Mesenchymal stem cell (in vitro differentiated cells and primary cell): ENCODE measurements at regions not wholly inside any gene's neighbourhood (a gene's known extent, or its start where the extent isn't known, plus 50 kb on each side); places are given as distances from the start of the nearest gene placed in this dataset.

ENCODE experiments used
- DNase-seq: peaks from one replicate; pipeline ENCODE4 v3.0.0-alpha.2; 2013
- H2AFZ ChIP-seq: one replicate; pipeline ENCODE4 v1.6.1; 2013; ENCODE audit warnings: low read depth, mild to moderate bottlenecking, control low read depth, inconsistent platforms, low read length, moderate library complexity
- H2AK5ac ChIP-seq: 2 replicates; pipeline ENCODE4 v1.6.1; 2013; ENCODE audit warnings: low read length, moderate library complexity, mild to moderate bottlenecking, inconsistent platforms; ENCODE audit not compliant: severe bottlenecking
- H2BK120ac ChIP-seq: one replicate; pipeline ENCODE4 v1.6.1; 2013; ENCODE audit warnings: low read depth, mild to moderate bottlenecking, inconsistent platforms, low read length, moderate library complexity
- H2BK12ac ChIP-seq, 2 experiments: one replicate each; pipeline ENCODE4 v1.6.1; 2013; ENCODE audit warnings: inconsistent platforms in 2 of 2, low read length in 2 of 2, mild to moderate bottlenecking in 2 of 2, moderate library complexity in 2 of 2, control low read depth in 1 of 2
- H2BK15ac ChIP-seq: one replicate; pipeline ENCODE4 v1.6.1; 2013; ENCODE audit warnings: mild to moderate bottlenecking, low read depth, inconsistent platforms; ENCODE audit not compliant: poor library complexity, severe bottlenecking
- H2BK5ac ChIP-seq: 2 replicates; pipeline ENCODE4 v1.6.1; 2013; ENCODE audit warnings: low read depth, mild to moderate bottlenecking, low read length, control low read depth, inconsistent platforms; ENCODE audit not compliant: poor library complexity, severe bottlenecking
- H3K14ac ChIP-seq, 2 experiments: one replicate each; pipeline ENCODE4 v1.6.1; 2013; ENCODE audit warnings: inconsistent platforms in 2 of 2, low read length in 2 of 2, control low read depth in 1 of 2, mild to moderate bottlenecking in 1 of 2, moderate library complexity in 1 of 2
- H3K18ac ChIP-seq, 2 experiments: one replicate each; pipeline ENCODE4 v1.6.1; 2013; ENCODE audit warnings: inconsistent platforms in 2 of 2, low read length in 2 of 2, control low read depth in 1 of 2, low read depth in 1 of 2, mild to moderate bottlenecking in 1 of 2
- H3K23ac ChIP-seq, 2 experiments: one replicate each; pipeline ENCODE4 v1.6.1; 2013; ENCODE audit warnings: inconsistent platforms in 2 of 2, low read length in 2 of 2, mild to moderate bottlenecking in 2 of 2, moderate library complexity in 2 of 2, control low read depth in 1 of 2
- H3K27ac ChIP-seq: 2 replicates; pipeline ENCODE4 v1.5.1; 2013; ENCODE audit warnings: mild to moderate bottlenecking, moderate library complexity, low read length, control low read depth, inconsistent platforms; ENCODE audit not compliant: poor library complexity, severe bottlenecking
- H3K27me3 ChIP-seq, 2 experiments: 2 replicates each; pipeline versions ENCODE4 v1.6.1 to v1.7.0; 2013; ENCODE audit warnings: low read length in 2 of 2, mild to moderate bottlenecking in 2 of 2, moderate library complexity in 2 of 2, control low read depth in 1 of 2, inconsistent platforms in 1 of 2; ENCODE audit not compliant: control insufficient read depth in 1 of 2, insufficient read depth in 1 of 2
- H3K36me3 ChIP-seq, 2 experiments: 2 replicates each; pipeline versions ENCODE4 v1.6.1 to v1.7.0; 2013; ENCODE audit warnings: low read length in 2 of 2, control low read depth in 1 of 2, inconsistent platforms in 1 of 2, low read depth in 1 of 2, mild to moderate bottlenecking in 1 of 2; ENCODE audit not compliant: insufficient read depth in 2 of 2, control insufficient read depth in 1 of 2
- H3K4ac ChIP-seq, 2 experiments: one replicate each; pipeline ENCODE4 v1.6.1; 2013; ENCODE audit warnings: inconsistent platforms in 2 of 2, low read length in 2 of 2, mild to moderate bottlenecking in 2 of 2, moderate library complexity in 2 of 2, control low read depth in 1 of 2, low read depth in 1 of 2
- H3K4me1 ChIP-seq: 2 replicates; pipeline ENCODE4 v1.6.1; 2013; ENCODE audit warnings: low read depth, low read length, control low read depth; ENCODE audit not compliant: control insufficient read depth, insufficient read depth
- H3K4me2 ChIP-seq: 2 replicates; pipeline ENCODE4 v1.6.1; 2013; ENCODE audit warnings: low read length, mild to moderate bottlenecking, inconsistent platforms; ENCODE audit not compliant: poor library complexity, severe bottlenecking
- H3K4me3 ChIP-seq, 2 experiments: 2 replicates each; pipeline versions ENCODE4 v1.5.1 to v1.7.0; 2013; ENCODE audit warnings: low read length in 2 of 2, mild to moderate bottlenecking in 2 of 2, control low read depth in 1 of 2, low read depth in 1 of 2; ENCODE audit not compliant: insufficient read depth in 1 of 2
- H3K79me1 ChIP-seq: replicated peaks from 2 replicates; pipeline ENCODE4 v1.6.1; 2013; ENCODE audit warnings: mild to moderate bottlenecking, control low read depth, low read length, inconsistent platforms; ENCODE audit not compliant: poor library complexity, severe bottlenecking
- H3K9ac ChIP-seq: 2 replicates; pipeline ENCODE4 v1.7.0; 2013; ENCODE audit warnings: mild to moderate bottlenecking, low read length, moderate library complexity
- H3K9me3 ChIP-seq: 2 replicates; pipeline ENCODE4 v1.7.0; 2013; ENCODE audit warnings: mild to moderate bottlenecking, low read length; ENCODE audit not compliant: control insufficient read depth
- H4K8ac ChIP-seq: one replicate; pipeline ENCODE4 v1.6.1; 2013; ENCODE audit warnings: inconsistent platforms, mild to moderate bottlenecking, low read length, moderate library complexity
- H4K91ac ChIP-seq: one replicate; pipeline ENCODE4 v1.6.1; 2013; ENCODE audit warnings: mild to moderate bottlenecking, low read length, inconsistent platforms
- WGBS: methylation state at CpG from one replicate; pipeline ENCODE4 v1.1.7; 2013; ENCODE audit warnings: mixed read lengths; 5-methylcytosine and 5-hydroxymethylcytosine counted together

DNA sequence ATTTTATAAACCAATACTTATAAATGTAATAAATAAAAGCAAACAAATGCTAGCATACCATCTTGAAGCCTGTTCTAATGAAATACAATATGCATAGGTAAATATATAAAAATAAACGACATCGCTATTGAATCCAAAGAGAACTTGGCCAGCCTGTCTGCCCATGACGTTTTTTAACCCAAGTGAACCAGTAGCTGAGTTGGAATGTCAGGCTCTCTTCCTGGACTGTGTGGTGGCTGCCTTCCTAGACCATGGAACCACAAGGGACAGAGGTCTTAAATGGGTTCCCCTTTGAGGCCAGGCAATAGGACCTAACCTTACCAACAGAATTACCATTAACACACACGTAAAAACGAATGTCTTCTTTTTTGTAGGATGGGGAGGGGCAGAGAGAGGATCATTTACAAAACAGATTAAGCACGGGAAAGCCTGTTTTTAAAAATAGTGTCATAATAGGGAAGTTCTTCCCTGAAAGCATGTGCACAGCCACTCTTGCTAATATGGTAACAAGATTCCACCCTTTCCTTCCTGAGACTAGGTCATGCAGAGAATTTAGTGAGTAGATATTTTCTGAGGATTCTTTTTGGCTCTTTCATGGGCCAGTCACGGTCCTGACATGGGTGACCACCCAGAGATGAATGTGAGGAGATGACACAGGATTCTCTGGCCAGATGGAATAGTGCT is 69.4 kb upstream of the ACSL1 start:
- H2AK5ac ChIP-seq, result no peak overlapping the region
- H3K27me3 ChIP-seq, result peaks cover 0 to 3% of the 10 kb centered on the region in 2 experiments
- H3K23ac ChIP-seq, result no peak overlapping the region
- H3K4ac ChIP-seq, result no peak overlapping the region
- H3K36me3 ChIP-seq, result no peaks in the 10 kb centered on the region
- H3K4me1 ChIP-seq, result peaks cover 5% of the 10 kb centered on the region
- no peak overlapping the region for H3K27ac ChIP-seq
- H2BK12ac ChIP-seq, result no peak overlapping the region
- H3K4me2 ChIP-seq, result no peak overlapping the region
- H2AFZ ChIP-seq, result no peak overlapping the region
- no peak overlapping the region for H2BK120ac ChIP-seq
- no peak for DNase-seq
- 77% methylated on average over 7 of the region's 7 CpGs for WGBS
- H3K4me3 ChIP-seq, result no peak overlapping the region
- H3K9ac ChIP-seq, result no peak overlapping the region
- no peak overlapping the region for H2BK5ac ChIP-seq
- H3K9me3 ChIP-seq, result peaks cover 9% of the 10 kb centered on the region
- H4K8ac ChIP-seq, result no peak overlapping the region
- no peak overlapping the region for H4K91ac ChIP-seq
- no peak overlapping the region for H3K14ac ChIP-seq
- no peaks in the 10 kb centered on the region for H3K79me1 ChIP-seq
- no peak overlapping the region for H3K18ac ChIP-seq
- H2BK15ac ChIP-seq, result no peak overlapping the region

- Histone ChIP-seq H3K79me1 (no peaks in the 10 kb centered on the region), H3K27me3 (peaks cover 0 to 3% of the 10 kb centered on the region in 2 experiments), H2BK120ac (no peak overlapping the region), H2AK5ac (no peak overlapping the region), H3K4me2 (no peak overlapping the region), H3K9ac (no peak overlapping the region), H3K4ac (no peak overlapping the region), H3K9me3 (peaks cover 9% of the 10 kb centered on the region), H3K14ac (no peak overlapping the region), H2BK5ac (no peak overlapping the region), H4K8ac (no peak overlapping the region), H2BK12ac (no peak overlapping the region), H3K4me3 (no peak overlapping the region), H3K27ac (no peak overlapping the region), H3K23ac (no peak overlapping the region), H4K91ac (no peak overlapping the region), H3K18ac (no peak overlapping the region), H3K36me3 (no peaks in the 10 kb centered on the region), H2AFZ (no peak overlapping the region), H2BK15ac (no peak overlapping the region), H3K4me1 (peaks cover 5% of the 10 kb centered on the region)
- WGBS, result 80% methylated on average over 18 of the region's 19 CpGs
- DNase-seq, result no peak
Observed at GRCh38 chr4:184896868-184897715, 71.3 kb upstream of the ACSL1 start.

DNA sequence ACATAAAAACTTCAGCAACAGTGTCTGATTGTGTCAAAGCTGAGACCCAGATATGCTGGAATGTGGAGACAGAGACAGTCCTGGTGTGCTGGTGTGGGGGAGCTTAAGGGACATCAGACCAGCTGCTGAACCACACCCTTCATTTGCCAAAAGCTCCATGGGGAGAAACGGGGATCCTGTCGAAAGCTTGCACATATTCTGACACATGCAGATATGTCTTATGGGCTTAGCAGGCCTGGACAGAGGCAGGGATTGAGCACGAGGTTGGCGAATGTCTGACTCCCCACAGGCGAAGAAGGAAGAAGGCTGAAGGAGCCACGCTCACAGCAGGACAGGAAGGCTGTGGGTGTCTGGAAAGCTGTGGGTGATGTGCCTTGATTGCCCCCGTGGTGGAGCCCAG is 72.1 kb upstream of the ACSL1 start:
- no peak overlapping the region for H4K91ac ChIP-seq
- no peak overlapping the region for H3K4me2 ChIP-seq
- H3K14ac ChIP-seq, result no peak overlapping the region
- H2BK12ac ChIP-seq, result no peak overlapping the region
- H2AFZ ChIP-seq, result no peak overlapping the region
- no peak overlapping the region for H2AK5ac ChIP-seq
- H2BK15ac ChIP-seq, result no peak overlapping the region
- no peak overlapping the region for H3K4me3 ChIP-seq
- no peak overlapping the region for H2BK120ac ChIP-seq
- no peak overlapping the region for H3K4ac ChIP-seq
- peaks cover 0 to 3% of the 10 kb centered on the region in 2 experiments for H3K27me3 ChIP-seq
- no peaks in the 10 kb centered on the region for H3K36me3 ChIP-seq
- no peak overlapping the region for H3K18ac ChIP-seq
- H3K27ac ChIP-seq, result no peak overlapping the region
- H4K8ac ChIP-seq, result no peak overlapping the region
- no peaks in the 10 kb centered on the region for H3K79me1 ChIP-seq
- no peak overlapping the region for H3K9ac ChIP-seq
- peaks cover 9% of the 10 kb centered on the region for H3K9me3 ChIP-seq
- no peak overlapping the region for H3K23ac ChIP-seq
- H3K4me1 ChIP-seq, result peaks cover 5% of the 10 kb centered on the region
- WGBS, result 67% methylated on average over 7 of the region's 7 CpGs
- no peak for DNase-seq
- no peak overlapping the region for H2BK5ac ChIP-seq

GRCh38 chr4:184898793-184899192 is 73.0 kb upstream of the ACSL1 start:
- Histone ChIP-seq H3K9me3 (peaks cover 5% of the 10 kb centered on the region), H3K18ac (no peak overlapping the region), H3K4me2 (no peak overlapping the region), H3K4ac (no peak overlapping the region), H2BK120ac (no peak overlapping the region), H2BK5ac (no peak overlapping the region), H4K91ac (no peak overlapping the region), H3K14ac (no peak overlapping the region), H2AK5ac (no peak overlapping the region), H3K9ac (no peak overlapping the region), H3K27ac (no peak overlapping the region), H3K4me1 (peaks cover 5% of the 10 kb centered on the region), H2BK15ac (no peak overlapping the region), H3K4me3 (no peak overlapping the region), H3K27me3 (peaks cover 0 to 3% of the 10 kb centered on the region in 2 experiments), H3K23ac (no peak overlapping the region), H2AFZ (no peak overlapping the region), H3K36me3 (no peaks in the 10 kb centered on the region), H2BK12ac (no peak overlapping the region), H4K8ac (no peak overlapping the region), H3K79me1 (no peaks in the 10 kb centered on the region)
- 78% methylated on average over 5 of the region's 5 CpGs for WGBS
- no peak for DNase-seq
